ENCODE measurements at regions not wholly inside any gene's neighbourhood (a gene's known extent, or its start where the extent isn't known, plus 50 kb on each side); places are given as distances from the start of the nearest gene placed in this dataset.

DNA sequence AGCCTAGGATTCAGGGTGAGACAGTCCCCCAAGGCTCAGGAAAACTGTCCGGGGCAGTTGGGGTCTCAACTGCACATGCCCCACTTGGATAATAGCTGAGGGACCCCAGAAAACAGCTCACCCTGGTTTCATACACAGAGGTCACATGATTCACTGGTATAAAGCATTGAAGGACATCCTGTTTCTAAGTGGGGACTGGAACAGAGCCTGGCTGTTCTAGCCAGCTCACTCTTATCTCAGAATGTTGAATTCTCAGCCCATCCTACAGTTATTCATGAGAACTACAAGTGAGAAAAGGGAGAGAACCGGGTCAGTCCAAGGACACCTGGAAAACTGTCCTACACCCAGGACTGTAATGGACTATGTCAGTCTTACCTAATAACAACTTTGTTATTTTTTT, 170.9 kb downstream of the FGF1 start:
- ChIA-PET CTCF (no interaction called here), POLR2A (no interaction called here)
- Mint-ChIP-seq H3K4me1 (no peaks in the 10 kb centered on the region), H3K4me3 (no peak overlapping the region), H3K9me3 (peaks cover 10% of the 10 kb centered on the region), H3K27ac (no peak overlapping the region), H3K27me3 (peaks cover 6% of the 10 kb centered on the region), H3K36me3 (ENCODE audit: low read depth) (peaks cover 5% of the 10 kb centered on the region)
- DNase-seq (no peak), ATAC-seq (ENCODE audit: low read depth) (no peak)
- intact Hi-C loops (cut with micrococcal nuclease), result no loop called here
- TF ChIP-seq, protein P1, sequence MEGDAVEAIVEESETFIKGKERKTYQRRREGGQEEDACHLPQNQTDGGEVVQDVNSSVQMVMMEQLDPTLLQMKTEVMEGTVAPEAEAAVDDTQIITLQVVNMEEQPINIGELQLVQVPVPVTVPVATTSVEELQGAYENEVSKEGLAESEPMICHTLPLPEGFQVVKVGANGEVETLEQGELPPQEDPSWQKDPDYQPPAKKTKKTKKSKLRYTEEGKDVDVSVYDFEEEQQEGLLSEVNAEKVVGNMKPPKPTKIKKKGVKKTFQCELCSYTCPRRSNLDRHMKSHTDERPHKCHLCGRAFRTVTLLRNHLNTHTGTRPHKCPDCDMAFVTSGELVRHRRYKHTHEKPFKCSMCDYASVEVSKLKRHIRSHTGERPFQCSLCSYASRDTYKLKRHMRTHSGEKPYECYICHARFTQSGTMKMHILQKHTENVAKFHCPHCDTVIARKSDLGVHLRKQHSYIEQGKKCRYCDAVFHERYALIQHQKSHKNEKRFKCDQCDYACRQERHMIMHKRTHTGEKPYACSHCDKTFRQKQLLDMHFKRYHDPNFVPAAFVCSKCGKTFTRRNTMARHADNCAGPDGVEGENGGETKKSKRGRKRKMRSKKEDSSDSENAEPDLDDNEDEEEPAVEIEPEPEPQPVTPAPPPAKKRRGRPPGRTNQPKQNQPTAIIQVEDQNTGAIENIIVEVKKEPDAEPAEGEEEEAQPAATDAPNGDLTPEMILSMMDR (IDR thresholded peaks at IDR 0.05), result no peak

DNA sequence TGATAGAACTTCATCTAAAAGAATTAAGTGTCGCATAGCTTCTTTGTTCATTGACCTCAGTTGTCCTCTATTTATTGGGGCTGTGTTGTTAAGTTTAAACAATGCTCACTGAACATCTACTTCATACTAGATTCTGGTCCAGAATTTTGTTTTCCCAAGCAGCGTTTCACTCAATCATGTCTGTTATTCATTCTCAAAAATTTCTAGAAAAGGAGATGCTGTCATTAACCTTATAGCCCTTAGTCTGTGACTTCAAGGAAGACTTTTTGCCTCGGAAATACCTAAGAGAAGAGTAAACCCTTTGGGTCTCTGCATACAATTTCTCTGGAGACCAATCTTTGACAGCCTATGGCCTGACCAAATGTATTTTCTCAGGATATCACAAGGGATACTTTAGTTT, 171.7 kb downstream of the FGF1 start:
- H3K36me3 Mint-ChIP-seq (ENCODE audit: low read depth), result peaks cover 5% of the 10 kb centered on the region
- DNase-seq (no peak), ATAC-seq (ENCODE audit: low read depth) (no peak)
- H3K9me3 Mint-ChIP-seq, result peaks cover 10% of the 10 kb centered on the region
- peaks cover 10% of the 10 kb centered on the region for H3K27me3 Mint-ChIP-seq
- ChIA-PET POLR2A (no interaction called here), CTCF (no interaction called here)
- H3K4me3 Mint-ChIP-seq, result no peak overlapping the region
- TF ChIP-seq, protein P1 (IDR thresholded peaks at IDR 0.05), result no peak
- intact Hi-C loops (cut with micrococcal nuclease), result no loop called here
- H3K27ac Mint-ChIP-seq, result no peak overlapping the region
- H3K4me1 Mint-ChIP-seq, result no peaks in the 10 kb centered on the region

DNA sequence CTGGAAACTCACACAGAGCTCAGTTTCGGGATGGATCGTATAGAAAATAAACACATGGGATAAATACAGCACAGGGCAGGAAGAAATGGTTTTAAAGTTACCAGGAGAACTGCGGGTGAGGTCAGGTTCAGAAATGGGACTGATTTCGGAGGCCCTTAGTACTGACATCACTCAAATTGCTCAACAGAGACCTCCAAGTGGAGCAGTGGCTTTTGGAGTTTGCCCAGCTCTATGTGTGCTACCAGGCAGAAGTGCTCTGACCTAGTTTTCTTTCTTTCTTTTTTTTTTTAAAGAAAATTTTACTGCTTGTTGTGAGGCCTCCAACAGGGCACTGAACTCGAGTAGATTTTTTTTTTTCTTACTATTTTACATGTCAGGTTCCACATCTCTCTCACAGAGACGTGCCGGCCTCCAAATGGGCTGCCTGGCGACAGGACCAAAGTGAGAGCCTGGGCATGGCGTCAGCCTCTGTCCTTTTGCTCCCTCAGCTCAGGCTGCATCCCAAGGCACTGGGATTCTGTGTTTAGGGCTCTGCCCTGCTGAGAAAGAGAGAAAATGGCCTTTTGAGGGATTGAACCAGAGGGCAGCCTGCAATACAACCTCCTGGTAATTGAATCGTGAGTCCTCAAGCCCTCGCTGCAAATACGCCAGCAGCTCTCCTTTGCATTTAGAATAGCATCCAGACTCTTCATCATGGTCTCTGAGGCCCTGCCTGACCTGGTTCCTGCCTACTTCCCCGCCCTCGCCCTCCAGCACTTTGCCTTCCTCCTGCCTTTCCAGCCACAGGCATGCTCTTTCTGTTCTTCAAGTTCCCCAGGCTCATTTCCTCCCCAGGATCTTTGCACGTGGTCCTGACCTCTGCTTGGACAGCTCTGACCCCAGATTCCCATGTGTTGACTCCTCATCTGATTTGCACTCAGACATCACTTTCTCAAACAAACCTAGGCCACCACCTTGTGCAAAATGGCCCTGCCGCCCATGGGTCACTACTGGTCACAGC, 173.5 kb downstream of the FGF1 start:
- ATAC-seq (ENCODE audit: low read depth), result no peak
- peaks cover 10% of the 10 kb centered on the region for H3K27me3 Mint-ChIP-seq
- H3K4me3 Mint-ChIP-seq, result no peak overlapping the region
- peaks cover 10% of the 10 kb centered on the region for H3K9me3 Mint-ChIP-seq
- CTCF ChIA-PET, result no interaction called here
- peaks cover 5% of the 10 kb centered on the region for H3K36me3 Mint-ChIP-seq (ENCODE audit: low read depth)
- no peak overlapping the region for H3K27ac Mint-ChIP-seq
- TF ChIP-seq, protein P1 (IDR thresholded peaks at IDR 0.05), result no peak
- intact Hi-C loops (cut with micrococcal nuclease), result no loop called here
- POLR2A ChIA-PET, result no interaction called here
- DNase-seq, result no peak
- no peaks in the 10 kb centered on the region for H3K4me1 Mint-ChIP-seq

DNA sequence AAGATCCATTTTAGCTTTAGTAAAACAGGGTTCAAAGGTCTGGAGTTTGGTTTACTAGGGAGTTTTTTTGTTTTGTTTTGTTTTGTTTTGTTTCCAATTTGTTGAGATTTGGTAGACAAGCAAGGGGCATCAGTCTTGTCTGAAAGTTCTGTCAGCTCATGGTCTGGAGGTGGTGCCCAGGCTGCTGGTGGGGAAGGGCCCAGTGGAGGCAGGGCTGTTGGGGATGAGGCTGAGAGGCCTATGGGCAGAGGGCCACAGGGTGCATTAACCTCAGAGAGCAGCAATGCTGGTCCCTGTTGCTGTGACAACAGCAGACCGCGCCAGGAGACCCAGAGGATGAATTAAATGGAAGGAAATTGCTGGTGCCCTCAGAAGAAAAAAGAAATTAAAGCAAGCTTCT, 174.5 kb downstream of the FGF1 start:
- H3K4me1 Mint-ChIP-seq, result no peaks in the 10 kb centered on the region
- no peak for ATAC-seq (ENCODE audit: low read depth)
- H3K27ac Mint-ChIP-seq, result no peak overlapping the region
- intact Hi-C loops (cut with micrococcal nuclease), result no loop called here
- CTCF ChIA-PET, result no interaction called here
- H3K9me3 Mint-ChIP-seq, result peaks cover 3% of the 10 kb centered on the region
- DNase-seq, result no peak
- H3K27me3 Mint-ChIP-seq, result peaks cover 10% of the 10 kb centered on the region
- no peak overlapping the region for H3K4me3 Mint-ChIP-seq
- H3K36me3 Mint-ChIP-seq (ENCODE audit: low read depth), result no peaks in the 10 kb centered on the region
- POLR2A ChIA-PET, result no interaction called here
- TF ChIP-seq, protein P1 (IDR thresholded peaks at IDR 0.05), result no peak

DNA sequence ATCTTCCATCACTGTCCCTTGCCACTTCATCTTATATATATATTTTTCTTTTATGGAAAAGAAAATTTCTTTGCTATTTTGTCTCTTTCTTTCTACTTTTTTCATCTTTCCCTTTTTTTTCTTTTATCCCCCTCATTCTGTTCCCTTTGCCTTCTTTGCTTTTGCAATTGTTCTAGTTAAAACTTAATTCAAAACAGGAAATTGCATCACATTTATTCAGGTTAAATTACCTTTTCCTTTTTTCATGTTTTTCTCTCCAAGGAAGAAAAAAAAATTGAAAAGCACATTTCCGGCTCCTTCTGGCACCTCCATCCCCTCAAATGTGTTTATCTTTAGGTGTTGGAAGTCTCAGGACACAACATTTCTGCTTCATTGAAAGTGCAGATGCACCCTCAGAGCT, 176.9 kb downstream of the FGF1 start:
- CTCF ChIA-PET, result no interaction called here
- H3K9me3 Mint-ChIP-seq, result no peaks in the 10 kb centered on the region
- peaks cover 10% of the 10 kb centered on the region for H3K27me3 Mint-ChIP-seq
- no peaks in the 10 kb centered on the region for H3K36me3 Mint-ChIP-seq (ENCODE audit: low read depth)
- POLR2A ChIA-PET, result interaction anchor here (0.6 kb wide), 1 partner anchor 394 kb away, joined by 3 read pairs; no protein-coding TSS in a partner anchor
- no peak overlapping the region for H3K27ac Mint-ChIP-seq
- no peak overlapping the region for H3K4me3 Mint-ChIP-seq
- ATAC-seq (ENCODE audit: low read depth) (no peak), DNase-seq (no peak)
- intact Hi-C loops (cut with micrococcal nuclease), result no loop called here
- TF ChIP-seq, protein P1 (IDR thresholded peaks at IDR 0.05), result no peak
- H3K4me1 Mint-ChIP-seq, result no peaks in the 10 kb centered on the region

Data from activated B cell treated with CpG ODN at 0.5 μM for 24 hours (primary cell).